Transverse colon (tissue), 4 donors: ENCODE measurements at regions not wholly inside any gene's neighbourhood (a gene's known extent, or its start where the extent isn't known, plus 50 kb on each side); places are given as distances from the start of the nearest gene placed in this dataset.
A peak's percentile ranks its signal among the peaks of the same experiment; 100 is the strongest.

Experiments
- DNase-seq: peaks from one replicate; pipeline ENCODE4 v3.0.0-alpha.2; 2019
- H3K27ac ChIP-seq, 4 donors: fragments of 200-600 bp; sonication (generic); 2 replicates each; pipeline ENCODE4 v1.5.1; 2016 to 2018; ENCODE audit warnings: inconsistent platforms in 4 of 4
- H3K27me3 ChIP-seq: fragments of 200-600 bp; sonication (generic); 2 replicates; pipeline ENCODE4 v1.5.1; 2017; ENCODE audit warnings: inconsistent platforms
- H3K36me3 ChIP-seq, 4 donors: fragments of 200-600 bp; sonication (generic); 2 replicates each; pipeline ENCODE4 v1.5.1; 2017 to 2019; ENCODE audit warnings: inconsistent platforms in 4 of 4
- H3K4me1 ChIP-seq, 4 donors: fragments of 200-600 bp; sonication (generic); 2 replicates each; pipeline ENCODE4 v1.5.1; 2017 to 2020; ENCODE audit warnings: inconsistent platforms in 4 of 4
- H3K4me3 ChIP-seq, 4 donors: fragments of 200-600 bp; sonication (generic); 1 replicate in 1 of 4; 2 replicates in 3 of 4; pipeline versions ENCODE4 v1.5.1 to v1.6.1; 2017 to 2019; ENCODE audit warnings: inconsistent platforms in 4 of 4
- H3K9me3 ChIP-seq, 2 donors: fragments of 200-600 bp; sonication (generic); 2 replicates each; pipeline ENCODE4 v1.5.1; 2017 to 2019; ENCODE audit warnings: inconsistent platforms in 2 of 2
- EP300 ChIP-seq: sonication (generic); formaldehyde crosslinking; IDR thresholded peaks from one replicate; pipeline ENCODE4 v1.6.1; 2017; ENCODE audit warnings: antibody characterized with exemption, low read depth
- POLR2A ChIP-seq: fragments of 450-650 bp; IDR thresholded peaks from one replicate; pipeline ENCODE4 v1.6.1; 2016; ENCODE audit warnings: antibody characterized with exemption, mild to moderate bottlenecking, moderate library complexity
- POLR2AphosphoS5 ChIP-seq, 3 donors: sonication (generic); formaldehyde crosslinking; IDR thresholded peaks; one replicate each; pipeline ENCODE4 v1.6.1; 2016; ENCODE audit warnings: antibody characterized with exemption in 3 of 3
- WGBS, 2 donors: methylation state at CpG; one replicate each; pipeline ENCODE4 v1.1.5; 2018; ENCODE audit warnings: low coverage in 1 of 2; 5-methylcytosine and 5-hydroxymethylcytosine counted together
- in situ Hi-C, 4 donors: fragments of 200-750 bp; cut with MboI; loops; one replicate each; pipeline versions ENCODE4 v1.15.0 to v1.15.1; 2017; ENCODE audit warnings: low sequenced_read_pairs in 3 of 4, low pct_ligation_motif_present in 1 of 4, low pct_unique_long_range_greater_than_20kb in 1 of 4
- intact Hi-C: fragments of 100-400 bp; cut with DNase I; formaldehyde crosslinking; loops from one replicate; pipeline ENCODE4 v1.15.1; 2023; ENCODE audit warnings: low total_unique reads
- TF ChIP-seq, protein P1 (sequence below), 5 experiments: fragments of 200-600 bp in 3 of 5; fragments of 450-650 bp in 2 of 5; sonication (generic) in 3 of 5; IDR thresholded peaks; 1 replicate in 2 of 5; 2 replicates in 3 of 5; pipeline ENCODE4 v1.5.1; 2016 to 2017; ENCODE audit warnings: antibody characterized with exemption in 5 of 5, inconsistent platforms in 3 of 5, mild to moderate bottlenecking in 2 of 5, moderate library complexity in 1 of 5

DNA sequence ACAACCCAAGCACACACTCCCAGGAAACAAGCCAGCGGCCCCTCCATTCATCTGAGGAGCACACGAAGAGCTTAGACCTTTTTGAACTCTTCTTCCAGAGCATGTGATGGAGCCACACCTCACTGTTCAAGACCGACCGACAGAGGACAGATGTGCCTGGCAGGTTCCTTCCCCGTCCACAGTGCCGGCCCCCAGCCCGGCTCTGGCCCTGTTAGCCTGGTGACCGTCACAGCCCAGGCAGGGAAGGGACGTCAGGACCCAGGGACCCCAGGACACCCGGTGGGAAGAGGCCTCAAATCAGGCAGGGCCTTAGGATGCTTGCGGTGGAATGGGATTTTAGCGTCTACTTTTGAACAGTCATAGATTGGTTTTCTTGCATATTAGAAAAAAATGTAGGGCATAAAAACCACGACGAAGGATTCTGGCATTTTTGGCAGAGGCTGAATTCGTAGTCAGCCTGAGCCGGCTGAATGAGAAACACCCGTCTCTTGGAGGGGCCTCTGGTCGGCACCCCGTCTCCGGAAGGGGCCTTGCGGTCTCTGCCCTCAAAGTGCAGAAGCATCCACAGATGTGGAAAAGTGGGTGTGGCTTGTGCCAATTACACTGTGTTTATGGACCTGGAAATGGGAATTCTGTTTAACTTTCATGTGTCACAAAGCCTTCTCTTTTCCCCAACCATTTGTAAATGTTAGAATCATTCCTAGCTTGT, 79.3 kb downstream of the SIK1 start:
- Histone ChIP-seq H3K9me3 (no peaks in the 10 kb centered on the region), H3K27ac (no peak overlapping the region), H3K36me3 (no peaks in the 10 kb centered on the region), H3K27me3 (no peaks in the 10 kb centered on the region), H3K4me1 (peaks cover 12 to 21% (median 19%) of the 10 kb centered on the region in 4 donors), H3K4me3 (no peak overlapping the region)
- intact Hi-C loops (no loop called here), in situ Hi-C loops (no loop called here)
- 58 to 79% methylated on average over 4 to 21 of the region's 21 CpGs for WGBS, 2 donors
- TF ChIP-seq POLR2AphosphoS5 (IDR thresholded peaks at IDR 0.05) (no peak), POLR2A (no peak), EP300 (no peak)
- TF ChIP-seq, protein P1, sequence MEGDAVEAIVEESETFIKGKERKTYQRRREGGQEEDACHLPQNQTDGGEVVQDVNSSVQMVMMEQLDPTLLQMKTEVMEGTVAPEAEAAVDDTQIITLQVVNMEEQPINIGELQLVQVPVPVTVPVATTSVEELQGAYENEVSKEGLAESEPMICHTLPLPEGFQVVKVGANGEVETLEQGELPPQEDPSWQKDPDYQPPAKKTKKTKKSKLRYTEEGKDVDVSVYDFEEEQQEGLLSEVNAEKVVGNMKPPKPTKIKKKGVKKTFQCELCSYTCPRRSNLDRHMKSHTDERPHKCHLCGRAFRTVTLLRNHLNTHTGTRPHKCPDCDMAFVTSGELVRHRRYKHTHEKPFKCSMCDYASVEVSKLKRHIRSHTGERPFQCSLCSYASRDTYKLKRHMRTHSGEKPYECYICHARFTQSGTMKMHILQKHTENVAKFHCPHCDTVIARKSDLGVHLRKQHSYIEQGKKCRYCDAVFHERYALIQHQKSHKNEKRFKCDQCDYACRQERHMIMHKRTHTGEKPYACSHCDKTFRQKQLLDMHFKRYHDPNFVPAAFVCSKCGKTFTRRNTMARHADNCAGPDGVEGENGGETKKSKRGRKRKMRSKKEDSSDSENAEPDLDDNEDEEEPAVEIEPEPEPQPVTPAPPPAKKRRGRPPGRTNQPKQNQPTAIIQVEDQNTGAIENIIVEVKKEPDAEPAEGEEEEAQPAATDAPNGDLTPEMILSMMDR (IDR thresholded peaks at IDR 0.05) = no peak
- no peak for DNase-seq

DNA sequence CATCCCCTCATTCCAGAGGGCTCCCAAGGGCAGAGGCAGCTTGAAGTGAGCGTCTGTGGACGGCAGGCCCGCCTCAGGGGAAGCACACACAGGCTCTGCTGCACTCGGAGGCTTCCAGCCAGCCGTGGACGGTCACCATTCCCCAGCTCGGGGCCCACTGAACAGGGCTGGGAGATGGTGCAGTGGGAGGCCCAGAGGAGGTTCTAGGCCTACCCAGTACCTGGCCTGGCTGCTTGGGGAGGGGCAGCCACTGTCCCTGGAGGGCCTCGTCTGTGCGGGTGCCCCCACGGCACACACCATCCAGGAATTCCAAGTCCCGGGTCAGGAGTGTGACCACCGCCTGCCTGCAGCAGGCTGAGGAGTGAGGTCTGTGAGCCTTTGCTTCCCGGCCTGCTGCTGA, 80.4 kb downstream of the SIK1 start:
- H3K36me3 ChIP-seq = no peaks in the 10 kb centered on the region
- in situ Hi-C loops (no loop called here), intact Hi-C loops (no loop called here)
- H3K27me3 ChIP-seq = no peaks in the 10 kb centered on the region
- DNase-seq = no peak
- peaks cover 12 to 22% (median 19%) of the 10 kb centered on the region in 4 donors for H3K4me1 ChIP-seq
- 88% methylated on average over 12 of the region's 13 CpGs; no CpG with 5 or more reads in 1 of the 2 donors for WGBS, 2 donors
- no peak overlapping the region for H3K27ac ChIP-seq
- no peak for TF ChIP-seq POLR2AphosphoS5 (IDR thresholded peaks at IDR 0.05)
- no peak for TF ChIP-seq EP300
- no peak for TF ChIP-seq POLR2A
- TF ChIP-seq, protein P1 (IDR thresholded peaks at IDR 0.05) = no peak
- no peak overlapping the region for H3K4me3 ChIP-seq
- H3K9me3 ChIP-seq = no peaks in the 10 kb centered on the region

DNA sequence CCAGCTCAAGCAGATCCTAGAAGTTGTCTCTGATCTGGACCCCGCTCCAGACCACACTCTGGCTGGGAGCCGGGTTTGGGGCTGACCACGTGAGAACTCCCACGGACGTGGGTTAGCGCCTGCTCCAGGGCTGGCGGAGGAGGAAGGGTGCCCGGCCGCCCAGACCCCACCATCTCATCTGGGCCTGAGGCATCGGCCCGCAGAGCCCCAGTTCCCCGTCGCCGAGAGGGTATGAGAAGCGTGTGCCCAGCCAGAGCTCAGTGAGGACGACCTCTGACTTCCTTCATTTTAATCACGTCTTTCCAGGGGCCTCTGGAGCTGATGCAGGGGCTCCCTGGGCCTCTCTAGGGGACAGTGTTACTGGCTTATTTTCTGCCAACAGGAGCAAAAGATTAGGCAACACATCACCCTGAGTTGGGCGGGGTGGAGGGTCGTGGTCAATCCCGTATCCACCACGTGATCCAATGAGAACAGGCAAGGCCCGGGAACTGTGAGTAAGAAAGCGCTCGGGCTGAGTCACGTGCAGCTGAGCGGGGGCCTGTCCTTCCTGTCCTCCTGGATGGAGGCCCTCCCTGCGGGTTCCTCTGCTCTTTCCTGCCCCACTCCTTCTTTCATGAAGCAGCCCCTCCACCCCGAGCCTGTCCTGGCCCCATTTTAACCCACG, 81.1 kb downstream of the SIK1 start:
- Histone ChIP-seq H3K36me3 (no peaks in the 10 kb centered on the region), H3K27ac (no peak overlapping the region), H3K4me3 (no peak overlapping the region), H3K4me1 (peaks cover 12 to 23% (median 20%) of the 10 kb centered on the region in 4 donors), H3K27me3 (no peaks in the 10 kb centered on the region), H3K9me3 (no peaks in the 10 kb centered on the region)
- no peak for DNase-seq
- in situ Hi-C loops (no loop called here), intact Hi-C loops (no loop called here)
- WGBS, 2 donors = 67 to 83% methylated on average over 3 to 29 of the region's 29 CpGs
- TF ChIP-seq POLR2AphosphoS5 (IDR thresholded peaks at IDR 0.05) (no peak), POLR2A (no peak), EP300 (no peak)
- TF ChIP-seq, protein P1 (IDR thresholded peaks at IDR 0.05) = no peak

DNA sequence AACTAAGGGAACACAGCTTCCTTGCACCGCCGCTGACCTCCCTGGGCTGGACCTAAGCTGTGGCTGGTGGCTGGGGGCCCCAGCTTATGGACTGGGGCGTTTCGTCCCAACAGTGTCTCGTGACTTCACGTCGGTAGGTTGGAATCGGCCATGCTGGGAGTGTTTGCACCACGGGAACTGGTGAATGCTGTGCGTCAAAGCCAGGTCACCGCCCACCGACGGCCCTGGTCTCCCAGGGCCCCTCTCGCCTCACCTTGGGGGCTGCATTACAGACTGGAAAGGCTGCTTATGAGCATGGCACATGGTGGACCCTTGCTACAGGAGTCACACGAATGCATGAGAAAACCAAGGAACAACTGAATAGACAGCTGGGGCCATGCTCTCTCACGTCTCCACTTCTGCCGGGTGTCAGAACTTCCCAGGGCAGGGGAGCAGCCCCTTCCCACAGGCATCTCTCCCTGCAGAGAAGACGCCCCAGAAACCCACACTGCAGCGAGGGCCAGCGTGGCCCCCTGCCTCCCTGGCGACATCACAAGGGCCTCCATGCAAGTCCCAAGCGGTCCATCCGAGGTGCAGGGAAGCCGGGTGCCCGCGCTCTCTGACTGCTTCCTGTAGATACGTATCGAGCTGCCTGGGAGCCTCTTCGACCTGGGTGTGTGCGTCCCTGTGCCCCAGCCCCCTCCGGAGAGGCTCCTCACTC, 81.7 kb downstream of the SIK1 start:
- 95% methylated on average over 31 of the region's 31 CpGs; no CpG with 5 or more reads in 1 of the 2 donors for WGBS, 2 donors
- intact Hi-C loops (no loop called here), in situ Hi-C loops (no loop called here)
- Histone ChIP-seq H3K9me3 (no peaks in the 10 kb centered on the region), H3K27me3 (no peaks in the 10 kb centered on the region), H3K4me3 (no peak overlapping the region), H3K27ac (peak overlapping the region in 1 of 4 donors; percentile 74), H3K36me3 (no peaks in the 10 kb centered on the region), H3K4me1 (peaks cover 12 to 23% (median 20%) of the 10 kb centered on the region in 4 donors)
- no peak for DNase-seq
- TF ChIP-seq EP300 = no peak
